A549 (cell line): ENCODE measurements at regions not wholly inside any gene's neighbourhood (a gene's known extent, or its start where the extent isn't known, plus 50 kb on each side); places are given as distances from the start of the nearest gene placed in this dataset.

ENCODE experiments used
- CHD4 ChIP-seq: fragments of 200-600 bp; sonication (generic); IDR thresholded peaks from 2 replicates; pipeline ENCODE4 v1.6.1; 2016; ENCODE audit warnings: antibody characterized with exemption, mild to moderate bottlenecking, borderline replicate concordance
- CTCF ChIP-seq: fragments of >200 bp; sonication (Bioruptor Twin); formaldehyde crosslinking; IDR thresholded peaks from 3 replicates; pipeline ENCODE4 v1.5.1; 2016

GRCh38 chr3:95710684-95711083 lies 1103.7 kb upstream of the EPHA6 start:
- TF ChIP-seq CTCF (no peak), CHD4 (no peak)
